ENCODE measurements at regions not wholly inside any gene's neighbourhood (a gene's known extent, or its start where the extent isn't known, plus 50 kb on each side); places are given as distances from the start of the nearest gene placed in this dataset.

DNA sequence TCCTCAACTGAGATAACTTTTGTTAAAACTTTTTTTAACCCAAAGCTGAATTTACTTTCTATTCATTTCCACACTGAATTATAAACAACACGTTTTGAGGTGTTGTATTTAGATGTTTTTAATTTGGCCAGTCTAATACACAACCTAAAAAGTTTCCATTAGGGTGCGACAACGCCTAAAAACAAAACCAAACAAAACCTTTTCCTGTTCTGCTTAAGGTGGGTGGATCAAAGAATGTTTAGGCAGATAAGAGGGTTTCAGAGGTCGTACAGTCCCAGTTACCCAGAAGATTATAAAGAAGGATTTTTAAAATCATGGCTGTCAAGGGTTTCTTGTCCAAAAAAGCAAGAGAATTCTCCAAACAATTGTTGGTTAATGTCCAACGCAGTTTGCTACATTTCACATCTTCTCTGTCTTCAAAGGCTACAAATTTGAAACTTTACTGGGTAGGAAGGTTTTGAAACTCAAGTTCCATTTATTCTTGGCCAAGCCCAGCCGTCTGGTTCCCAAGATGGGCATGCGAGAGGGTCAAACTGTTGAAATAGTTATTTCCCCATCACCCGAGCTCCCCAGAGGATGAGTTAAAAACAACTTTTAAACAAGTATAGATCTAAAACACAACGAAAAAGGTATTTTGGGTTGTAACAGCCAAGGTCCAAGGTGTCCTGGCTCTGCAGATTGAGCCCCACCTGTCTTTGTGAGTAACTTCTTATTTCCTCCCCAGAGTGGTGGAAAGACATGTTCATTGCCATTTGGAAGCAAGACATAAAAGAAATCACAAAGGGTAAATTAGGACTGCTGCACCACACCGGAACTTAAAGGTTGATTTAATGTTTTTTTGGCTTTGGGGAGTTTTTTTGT lies 122.8 kb upstream of the MAP3K1 start:
- FAIRE-seq (no peak), DNase-seq (ENCODE audit: insufficient read length, low spot score) (no peak)

- DNase-seq (ENCODE audit: insufficient read length, low spot score) (no peak), FAIRE-seq (no peak)
Observed at GRCh38 chr5:56688402-56688801, 126.9 kb upstream of the MAP3K1 start.

DNA sequence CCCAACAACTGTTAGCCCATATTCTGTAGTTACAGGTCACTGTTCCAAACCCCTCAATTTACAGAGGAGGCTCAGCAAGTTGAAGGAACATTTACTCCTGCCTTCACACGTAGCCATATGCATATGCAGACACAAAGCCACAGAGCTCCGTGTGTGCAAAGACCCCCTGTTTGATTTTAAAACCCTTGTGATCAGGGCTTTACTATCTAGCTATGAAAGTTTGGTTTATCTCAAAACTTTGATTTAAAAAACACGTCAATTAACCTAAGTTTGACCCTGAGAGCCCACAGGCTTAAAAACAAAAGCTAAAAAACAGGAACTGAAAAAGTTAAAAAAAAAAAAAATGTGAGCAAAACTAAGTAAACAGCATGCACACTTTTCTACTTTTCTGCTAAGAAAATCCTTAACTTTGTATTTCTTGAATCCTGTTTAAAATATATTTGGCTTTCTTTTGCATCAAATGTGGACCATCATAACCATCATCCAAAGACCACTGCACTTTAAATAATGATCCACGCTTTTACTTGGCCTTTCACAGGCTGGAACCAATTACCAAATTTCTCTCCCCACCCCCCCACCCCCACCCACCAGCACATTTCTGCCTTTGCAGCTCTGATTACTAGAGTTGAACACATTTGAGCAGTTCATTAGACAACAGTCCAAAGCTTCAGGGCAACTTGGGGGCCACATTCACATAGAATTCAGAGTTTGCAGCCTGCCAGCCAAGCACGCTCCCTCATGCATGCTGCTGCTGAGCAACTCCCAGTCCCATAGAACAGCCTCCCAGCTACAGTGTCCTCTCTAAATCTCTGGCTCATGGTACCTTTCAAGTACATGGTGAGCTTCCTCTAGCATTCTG lies 128.8 kb upstream of the MAP3K1 start:
- FAIRE-seq (no peak), DNase-seq (ENCODE audit: insufficient read length, low spot score) (no peak)

- DNase-seq (ENCODE audit: insufficient read length, low spot score) (no peak), FAIRE-seq (no peak)
Observed at GRCh38 chr5:56685503-56686217, 129.7 kb upstream of the MAP3K1 start.

- DNase-seq (ENCODE audit: insufficient read length, low spot score) (no peak), FAIRE-seq (no peak)
Observed at GRCh38 chr5:56684159-56684558, 131.2 kb upstream of the MAP3K1 start.

DNA sequence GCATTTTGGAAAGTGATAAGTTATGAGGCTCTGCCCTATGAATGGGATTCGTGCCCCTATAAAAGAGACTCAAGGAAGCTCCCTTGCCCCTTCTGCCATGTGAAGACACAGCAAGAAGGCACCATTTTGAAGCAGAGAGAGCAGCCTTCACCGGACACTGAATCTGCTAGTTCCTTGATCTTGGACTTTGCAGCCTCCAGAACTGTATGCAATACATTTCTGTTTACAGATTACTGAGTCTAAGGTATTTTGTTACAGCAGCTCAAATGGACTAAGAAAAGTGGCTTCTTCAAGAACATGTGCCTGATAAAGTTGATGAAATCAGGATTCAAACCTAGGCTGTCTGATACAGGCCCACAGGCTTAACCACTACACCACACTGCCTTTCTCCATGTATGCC lies 131.6 kb upstream of the MAP3K1 start:
- DNase-seq (ENCODE audit: insufficient read length, low spot score) (no peak), FAIRE-seq (no peak)

GRCh38 chr5:56683281-56683680 lies 132.1 kb upstream of the MAP3K1 start:
- no peak for DNase-seq (ENCODE audit: insufficient read length, low spot score)
- FAIRE-seq = no peak

DNA sequence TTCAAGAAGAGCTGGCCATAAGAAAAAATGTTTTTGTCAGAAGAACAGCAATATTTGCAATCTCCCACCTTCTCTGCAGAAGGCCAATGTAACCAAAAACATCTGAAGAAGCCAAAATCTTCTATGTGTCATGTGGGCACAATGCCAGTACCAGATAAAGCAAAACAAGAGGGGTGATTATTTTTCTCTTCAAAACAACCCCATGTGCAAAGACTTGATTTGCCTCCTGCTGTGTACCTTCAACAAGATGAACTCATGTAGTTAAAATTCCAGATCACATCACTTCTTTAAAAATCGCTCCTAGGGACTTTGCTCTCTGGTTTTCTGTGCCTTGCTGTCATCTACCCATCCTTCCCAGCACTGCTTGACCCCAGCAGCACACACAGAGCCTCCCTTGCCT lies 134.0 kb upstream of the MAP3K1 start:
- no peak for FAIRE-seq
- no peak for DNase-seq (ENCODE audit: insufficient read length, low spot score)

- DNase-seq (ENCODE audit: insufficient read length, low spot score) = no peak
- no peak for FAIRE-seq
Observed at GRCh38 chr5:56680731-56681130, 134.6 kb upstream of the MAP3K1 start.

- FAIRE-seq = no peak
- no peak for DNase-seq (ENCODE audit: insufficient read length, low spot score)
Observed at GRCh38 chr5:56677690-56678305, 137.6 kb upstream of the MAP3K1 start.

GRCh38 chr5:56676091-56676768 lies 139.1 kb upstream of the MAP3K1 start:
- DNase-seq (ENCODE audit: insufficient read length, low spot score) (no peak), FAIRE-seq (no peak)

DNA sequence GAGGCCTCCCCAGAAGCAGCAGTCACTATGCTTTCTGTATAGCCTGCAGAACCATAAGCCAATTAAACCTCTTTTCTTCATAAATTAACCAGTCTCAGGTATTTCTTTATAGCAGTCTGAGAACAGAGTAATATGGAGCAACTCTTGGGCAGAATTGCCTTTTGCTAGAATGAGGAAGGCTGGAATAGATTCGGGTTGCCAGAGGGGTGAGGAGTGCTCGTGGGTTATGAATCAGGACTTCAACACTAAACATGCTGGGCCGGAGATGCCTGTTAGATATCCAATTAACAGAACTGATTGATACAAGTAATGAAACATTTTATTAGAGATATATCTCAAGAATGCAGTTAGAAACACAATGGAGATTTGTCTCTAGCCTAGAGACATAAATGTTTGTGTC lies 140.9 kb upstream of the MAP3K1 start:
- no peak for FAIRE-seq
- DNase-seq (ENCODE audit: insufficient read length, low spot score) = no peak

DNA sequence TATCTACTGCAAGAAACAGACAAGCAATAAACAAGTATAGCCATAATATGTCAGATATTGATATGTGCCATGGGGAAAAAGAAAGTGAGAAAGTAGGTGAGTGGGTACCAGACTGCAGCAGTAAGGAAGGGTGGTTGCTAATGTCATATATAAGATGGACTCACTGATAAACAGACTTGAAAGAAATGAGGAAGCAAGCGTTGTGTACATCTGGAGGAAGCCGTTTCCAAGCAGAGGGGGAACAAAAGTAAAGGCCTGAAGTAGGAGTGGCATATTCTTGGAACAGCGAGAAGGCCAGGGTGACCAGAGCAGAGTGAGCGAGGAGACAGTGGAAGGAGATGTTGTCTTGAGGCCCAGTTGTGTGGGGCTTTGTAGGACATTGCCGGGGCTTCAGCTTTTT lies 142.2 kb upstream of the MAP3K1 start:
- no peak for FAIRE-seq
- DNase-seq (ENCODE audit: insufficient read length, low spot score) = no peak

GRCh38 chr5:56671571-56671970 lies 143.8 kb upstream of the MAP3K1 start:
- no peak for FAIRE-seq
- DNase-seq (ENCODE audit: insufficient read length, low spot score) = no peak

DNA sequence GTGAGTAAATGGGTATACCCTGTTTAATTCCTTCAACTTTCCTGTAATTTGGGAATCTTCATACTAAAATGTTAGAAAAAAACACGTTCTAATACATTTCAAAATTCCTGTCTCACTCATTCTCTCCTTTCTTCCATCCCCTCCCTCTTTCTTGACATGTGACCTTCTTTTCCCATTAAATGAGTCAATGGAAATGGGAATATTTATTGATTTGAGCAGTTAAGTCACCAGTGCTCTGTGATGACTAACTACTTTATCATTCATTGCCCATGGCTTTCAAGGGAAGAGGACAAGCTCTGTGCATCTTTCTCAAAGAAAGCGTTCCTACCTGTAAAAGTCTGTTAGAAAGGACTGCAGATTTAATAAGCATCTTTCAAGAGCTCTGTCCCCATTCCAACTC lies 144.4 kb upstream of the MAP3K1 start:
- no peak for DNase-seq (ENCODE audit: insufficient read length, low spot score)
- no peak for FAIRE-seq

DNA sequence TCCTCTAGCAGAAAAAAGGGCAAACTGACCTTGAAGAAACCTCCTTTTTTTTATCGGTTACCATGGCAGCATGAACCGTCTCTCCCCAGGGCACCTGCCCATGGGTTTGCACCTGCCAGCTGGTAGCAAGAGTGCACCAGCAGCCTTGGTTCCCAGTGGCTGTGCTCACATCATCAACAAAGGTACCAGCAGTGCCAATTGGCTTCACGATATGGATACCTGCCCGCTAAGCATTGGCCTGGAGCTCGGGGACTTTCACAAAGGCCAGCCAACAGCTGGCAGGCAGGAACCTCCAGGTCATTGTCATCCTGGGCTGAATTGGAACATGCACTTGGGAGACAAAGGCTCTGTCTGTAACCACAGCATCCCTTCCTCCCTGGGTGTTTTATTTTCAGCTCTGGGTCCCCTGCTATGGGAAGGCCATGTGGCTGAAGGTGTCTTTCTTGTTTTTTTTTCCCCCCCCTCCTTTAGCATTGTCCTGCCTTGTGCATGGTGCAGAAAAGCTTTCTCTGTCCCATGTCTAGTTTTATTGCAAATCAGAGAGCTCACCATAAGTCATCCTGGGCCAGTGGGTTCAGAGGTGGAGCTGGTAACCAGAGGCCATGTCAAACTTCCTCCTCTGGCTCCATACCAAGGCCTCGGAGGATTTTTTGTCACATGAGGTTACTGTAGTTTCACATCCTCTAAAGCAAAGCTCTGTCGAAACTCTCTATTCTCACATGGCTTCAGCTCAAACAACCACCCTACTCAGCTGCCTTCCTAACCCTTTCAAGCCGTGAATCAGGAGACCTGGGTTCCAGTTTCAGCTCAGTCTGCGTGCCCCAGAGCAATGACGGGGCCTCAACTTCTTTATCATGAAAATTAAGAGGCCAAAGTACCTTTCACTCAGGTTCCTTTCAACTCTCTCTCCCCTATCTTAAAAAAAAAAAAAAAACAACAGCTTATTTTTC lies 145.5 kb upstream of the MAP3K1 start:
- no peak for DNase-seq (ENCODE audit: insufficient read length, low spot score)
- FAIRE-seq = no peak

- DNase-seq (ENCODE audit: insufficient read length, low spot score) (no peak), FAIRE-seq (no peak)
Observed at GRCh38 chr5:56668996-56669395, 146.4 kb upstream of the MAP3K1 start.

DNA sequence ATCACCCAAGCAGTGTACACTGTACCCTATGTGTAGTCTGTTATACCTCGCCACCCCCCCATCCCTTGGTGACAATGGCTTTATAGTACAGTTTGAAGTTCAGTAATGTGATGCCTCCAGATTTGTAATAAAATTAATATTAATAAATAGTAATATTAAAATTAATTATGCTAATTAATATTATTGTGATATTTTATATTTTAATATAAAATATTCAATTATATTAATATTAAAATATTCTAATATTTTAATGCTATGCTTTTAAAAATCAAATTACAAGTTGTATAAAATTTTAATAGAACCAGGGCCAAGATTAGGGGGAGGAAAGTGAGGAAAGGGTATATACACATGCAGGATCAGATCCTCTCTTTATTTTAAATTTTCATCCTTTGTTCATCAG lies 147.7 kb upstream of the MAP3K1 start:
- DNase-seq (ENCODE audit: insufficient read length, low spot score) = no peak
- FAIRE-seq = no peak

GRCh38 chr5:56666901-56667300 lies 148.4 kb upstream of the MAP3K1 start:
- FAIRE-seq (no peak), DNase-seq (ENCODE audit: insufficient read length, low spot score) (no peak)
